ENCODE measurements at regions not wholly inside any gene's neighbourhood (a gene's known extent, or its start where the extent isn't known, plus 50 kb on each side); places are given as distances from the start of the nearest gene placed in this dataset.
"Not testable (repeated sequence)": the region's sequence is repeated elsewhere in the genome, so short reads cannot be mapped to it uniquely, and the experiment has no call there.

DNA sequence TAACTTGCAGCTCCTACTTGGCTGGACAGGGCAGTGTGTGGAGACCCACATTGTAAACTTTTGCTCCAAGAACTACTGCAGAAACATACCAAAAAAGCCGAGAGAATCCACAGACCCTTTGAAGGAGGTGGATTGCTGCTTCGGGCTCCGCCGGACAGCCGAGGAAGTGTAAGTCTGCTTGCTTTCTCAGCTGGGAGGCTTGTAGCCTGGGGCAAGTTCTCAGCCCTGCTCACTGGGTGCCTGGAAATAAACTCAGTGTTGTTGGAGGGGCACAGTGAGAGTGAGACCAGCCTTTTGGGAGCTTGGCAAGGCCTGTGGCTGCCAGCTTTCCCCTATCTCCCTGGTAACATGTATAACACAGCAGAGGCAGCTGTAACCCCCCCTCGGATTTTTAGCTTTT, 215.6 kb downstream of the SYK start:
- in situ Hi-C loops (cut with HindIII; ENCODE audit: low sequenced_read_pairs), result no loop called here

DNA sequence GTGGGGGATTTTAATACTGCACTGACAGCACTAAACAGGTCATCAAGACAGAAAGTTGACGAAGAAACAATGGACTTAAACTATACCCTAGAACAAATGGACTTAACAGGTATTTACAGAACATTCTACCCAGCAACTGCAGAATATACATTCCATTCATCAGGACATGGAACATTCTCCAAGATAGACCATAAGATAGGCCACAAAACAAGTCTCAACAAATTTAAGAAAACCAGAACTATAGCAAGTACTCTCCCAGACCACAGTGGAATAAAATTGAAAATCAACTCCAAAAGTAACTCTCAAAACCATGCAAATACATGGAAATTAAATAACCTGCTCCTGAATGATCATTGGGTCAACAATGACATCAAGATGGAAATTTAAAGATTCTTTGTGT, 218.3 kb downstream of the SYK start:
- in situ Hi-C loops (cut with HindIII; ENCODE audit: low sequenced_read_pairs), result not testable (repeated sequence)

DNA sequence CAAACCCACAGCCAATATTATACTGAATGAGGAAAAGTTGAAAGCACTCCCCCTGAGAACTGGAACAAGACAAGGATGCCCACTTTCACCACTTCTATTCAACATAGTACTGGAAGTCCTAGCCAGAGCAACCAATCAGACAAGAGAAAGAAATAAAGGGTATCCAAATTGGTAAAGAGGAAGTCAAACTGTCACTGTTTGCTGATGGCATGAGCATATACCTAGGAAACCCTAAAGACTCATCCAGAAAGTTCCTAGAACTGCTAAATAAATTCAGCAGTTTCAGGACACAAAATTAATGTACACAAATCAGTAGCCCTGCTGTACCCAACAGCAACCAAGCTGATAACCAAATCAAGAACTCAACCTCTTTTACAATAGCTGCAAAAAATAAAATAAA, 220.0 kb downstream of the SYK start:
- in situ Hi-C loops (cut with HindIII; ENCODE audit: low sequenced_read_pairs), result not testable (repeated sequence)

DNA sequence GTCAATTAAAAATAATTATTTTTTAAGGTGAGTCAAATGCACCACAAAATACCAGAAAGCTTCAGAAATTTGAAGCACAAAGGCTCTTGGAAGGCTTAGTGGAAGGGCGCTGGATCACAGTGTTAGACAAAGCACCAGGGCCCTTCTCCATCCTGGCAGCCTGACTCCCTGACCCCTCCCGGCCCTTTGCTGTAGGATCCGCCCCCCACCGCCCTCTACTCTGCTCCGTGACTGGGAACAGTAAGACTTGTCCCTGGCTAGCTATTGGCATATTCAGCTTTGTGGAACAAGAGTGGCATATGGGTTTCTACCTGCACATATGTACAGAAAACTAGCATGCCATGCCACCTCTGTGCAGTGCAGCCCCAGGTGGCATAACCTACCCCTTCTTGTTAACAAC, 222.1 kb downstream of the SYK start:
- in situ Hi-C loops (cut with HindIII; ENCODE audit: low sequenced_read_pairs), result no loop called here

DNA sequence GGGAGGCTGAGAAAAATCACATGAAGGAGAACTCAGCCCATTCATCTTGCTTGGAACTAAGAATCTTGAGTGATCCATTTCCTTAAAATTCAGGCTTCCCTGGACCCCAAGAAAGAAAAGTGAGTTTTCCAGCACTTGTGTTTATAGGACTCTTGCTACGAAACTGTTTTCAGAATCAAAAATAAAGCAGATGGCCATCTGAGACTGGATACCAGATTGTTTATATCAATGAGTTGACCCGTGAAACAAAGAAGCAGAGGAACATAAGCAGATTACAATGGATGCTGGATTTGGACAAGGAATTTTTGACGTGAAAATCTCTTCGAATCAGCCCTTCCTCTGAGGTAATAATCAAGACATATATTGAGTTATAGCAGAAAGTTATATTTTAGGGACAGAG, 223.2 kb downstream of the SYK start:
- in situ Hi-C loops (cut with HindIII; ENCODE audit: low sequenced_read_pairs), result no loop called here

DNA sequence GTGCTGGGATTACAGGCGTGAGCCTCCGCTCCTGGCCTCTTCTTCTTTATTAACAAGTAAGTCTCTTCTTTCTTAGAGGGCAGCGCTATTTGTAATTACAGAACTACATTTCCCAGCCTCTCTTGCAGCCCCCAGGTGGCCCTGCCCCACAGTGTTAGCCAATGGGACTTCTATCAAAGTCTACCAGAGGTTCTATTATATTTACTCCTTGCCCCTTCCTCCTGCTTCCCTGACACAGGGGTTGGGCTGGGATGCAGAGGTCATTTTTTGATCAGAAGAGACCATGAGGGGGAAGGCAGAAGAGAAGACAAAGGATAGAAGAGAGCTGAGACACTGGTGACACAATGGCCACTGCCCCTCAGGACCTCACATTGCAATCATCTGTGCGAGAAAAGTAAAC, 224.2 kb downstream of the SYK start:
- in situ Hi-C loops (cut with HindIII; ENCODE audit: low sequenced_read_pairs), result no loop called here

DNA sequence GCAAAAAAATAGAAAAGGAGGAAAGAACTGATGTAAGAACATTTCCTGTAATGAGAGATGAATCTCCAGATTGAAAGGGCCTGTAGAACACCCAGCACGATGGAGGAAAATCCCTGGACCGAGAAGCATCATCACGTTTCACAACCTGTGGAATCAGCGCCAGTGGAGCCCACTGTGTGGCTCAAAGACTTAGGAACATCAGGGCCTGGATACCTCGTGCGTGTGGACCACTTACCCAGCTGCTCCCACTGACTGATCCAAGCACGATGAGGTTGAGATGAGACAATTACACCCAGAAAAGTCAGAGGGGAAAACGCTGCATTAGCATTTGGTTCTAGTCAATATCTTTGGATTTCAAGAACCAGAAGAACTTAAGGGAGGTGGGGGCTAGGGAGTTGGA, 224.6 kb downstream of the SYK start:
- in situ Hi-C loops (cut with HindIII; ENCODE audit: low sequenced_read_pairs), result no loop called here

DNA sequence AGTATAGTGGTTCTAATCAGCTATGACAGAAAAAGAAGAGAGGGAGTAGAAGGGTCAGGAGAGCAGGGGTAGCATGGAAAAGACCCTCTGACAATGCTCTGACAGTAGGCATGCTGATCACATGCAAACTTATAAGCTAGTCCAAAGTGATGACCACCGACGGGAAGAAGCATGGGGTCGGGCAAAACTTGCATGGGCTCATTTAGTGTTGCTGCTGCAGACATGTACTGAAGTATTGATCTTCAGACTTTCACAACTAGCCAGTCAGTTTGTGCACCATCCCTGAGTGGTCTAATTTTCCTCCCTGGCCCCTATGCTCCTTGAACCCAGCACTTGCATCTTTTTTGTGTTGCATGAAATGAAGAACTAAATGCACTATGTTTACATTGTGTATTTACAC, 225.4 kb downstream of the SYK start:
- in situ Hi-C loops (cut with HindIII; ENCODE audit: low sequenced_read_pairs), result no loop called here

DNA sequence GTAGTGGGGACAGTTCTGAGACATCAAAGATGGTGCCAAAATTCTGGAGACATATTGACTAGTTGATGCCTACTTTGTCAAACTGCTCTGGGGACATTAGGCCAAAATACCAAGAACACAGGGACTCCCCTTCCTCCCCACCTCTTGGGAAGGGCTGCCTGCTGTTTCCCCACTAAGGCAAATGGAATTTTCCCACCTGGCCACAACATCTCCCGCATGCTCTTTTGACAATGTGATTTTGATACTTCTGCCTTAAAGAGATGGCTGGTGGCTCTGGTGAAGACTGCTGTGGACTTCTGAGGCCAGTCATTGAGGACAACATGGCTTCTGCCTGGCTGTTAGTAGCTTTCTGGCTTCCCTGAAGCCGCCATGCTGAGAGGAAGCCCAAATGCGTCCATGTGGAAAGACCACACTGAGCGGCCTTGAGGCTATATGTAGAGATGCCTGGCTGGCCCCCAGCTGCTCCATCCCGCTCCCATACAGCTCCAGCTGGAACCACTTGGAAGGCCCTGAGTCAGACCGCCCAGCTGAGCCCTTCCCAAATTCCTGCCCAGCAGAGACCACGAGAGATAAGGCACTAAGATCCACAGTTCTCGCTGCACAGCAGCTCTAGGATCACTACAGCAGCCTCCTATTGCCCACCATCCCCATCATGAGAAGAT, 226.7 kb downstream of the SYK start:
- in situ Hi-C loops (cut with HindIII; ENCODE audit: low sequenced_read_pairs), result no loop called here

DNA sequence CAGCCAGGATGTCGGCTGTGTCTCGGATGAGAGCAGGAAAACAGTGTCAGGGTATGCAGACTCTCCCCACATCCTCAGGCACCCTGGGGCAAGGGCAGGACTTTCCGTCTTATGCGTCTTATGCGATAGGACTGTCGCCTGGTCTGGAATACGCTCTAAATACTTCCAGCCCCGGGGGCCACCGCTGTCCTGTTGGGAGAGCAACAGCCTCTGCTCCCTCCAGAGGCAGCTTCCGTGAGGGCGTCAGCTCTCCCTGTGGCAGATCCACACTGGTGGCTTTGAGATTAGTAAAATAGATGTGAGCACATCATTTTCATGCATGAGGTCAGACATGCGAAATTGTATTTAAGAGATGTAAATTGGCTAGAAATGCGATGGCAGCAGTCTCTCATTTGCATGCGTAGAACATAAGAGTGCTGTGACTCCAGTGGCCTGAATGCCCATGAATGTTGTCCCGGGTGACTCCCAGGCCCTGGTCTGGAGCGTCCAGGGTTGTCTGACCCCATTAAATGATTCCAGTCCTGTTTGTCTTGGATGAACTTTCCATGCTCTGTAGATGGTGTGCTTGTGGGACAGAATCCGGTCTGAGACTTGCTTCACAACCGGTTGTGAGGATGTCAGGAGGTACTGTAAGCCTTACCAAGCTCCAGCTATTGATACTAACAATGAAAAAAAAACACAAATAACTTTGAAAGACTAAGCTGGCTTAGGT, 228.2 kb downstream of the SYK start:
- in situ Hi-C loops (cut with HindIII; ENCODE audit: low sequenced_read_pairs), result no loop called here

DNA sequence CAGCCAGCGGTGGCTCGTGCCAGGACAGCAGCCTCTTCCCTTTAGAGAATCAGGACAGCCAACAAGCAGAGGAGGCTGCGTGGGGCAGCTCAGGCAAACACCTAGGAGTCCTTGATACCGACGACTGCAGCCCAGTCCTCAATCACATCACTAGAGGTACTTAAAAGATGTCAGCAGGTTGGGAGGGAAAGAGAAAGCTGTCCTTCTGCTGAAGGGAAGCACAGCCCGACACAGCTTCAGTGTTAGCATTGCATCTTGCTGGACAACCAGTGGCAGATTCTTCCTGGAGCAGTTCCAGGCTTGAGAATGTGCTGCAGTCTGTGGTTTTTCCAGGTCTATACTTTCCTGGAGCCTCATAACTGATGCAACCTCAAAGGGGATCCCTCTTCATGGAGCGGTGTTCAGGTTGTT, 230.5 kb downstream of the SYK start:
- in situ Hi-C loops (cut with HindIII; ENCODE audit: low sequenced_read_pairs), result no loop called here

DNA sequence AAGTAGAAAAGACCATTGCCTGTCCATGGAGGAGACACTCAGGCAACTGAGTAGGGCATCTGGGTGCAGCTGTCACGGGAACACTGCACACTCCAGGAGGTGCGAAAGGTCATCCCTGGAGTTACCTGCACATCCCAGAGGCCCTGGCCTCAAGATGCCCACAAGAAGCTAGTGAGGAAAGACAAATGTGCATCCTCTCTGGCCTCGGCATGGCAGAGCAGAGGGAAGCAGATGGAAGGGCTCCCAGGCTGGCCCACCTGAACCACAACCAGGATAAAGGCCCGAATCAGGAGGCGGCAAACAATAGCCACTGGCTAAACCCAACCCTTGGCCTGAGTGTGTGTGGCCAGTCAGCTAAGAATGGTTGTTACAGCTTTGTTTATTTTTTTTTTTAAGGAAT, 231.7 kb downstream of the SYK start:
- in situ Hi-C loops (cut with HindIII; ENCODE audit: low sequenced_read_pairs), result no loop called here

DNA sequence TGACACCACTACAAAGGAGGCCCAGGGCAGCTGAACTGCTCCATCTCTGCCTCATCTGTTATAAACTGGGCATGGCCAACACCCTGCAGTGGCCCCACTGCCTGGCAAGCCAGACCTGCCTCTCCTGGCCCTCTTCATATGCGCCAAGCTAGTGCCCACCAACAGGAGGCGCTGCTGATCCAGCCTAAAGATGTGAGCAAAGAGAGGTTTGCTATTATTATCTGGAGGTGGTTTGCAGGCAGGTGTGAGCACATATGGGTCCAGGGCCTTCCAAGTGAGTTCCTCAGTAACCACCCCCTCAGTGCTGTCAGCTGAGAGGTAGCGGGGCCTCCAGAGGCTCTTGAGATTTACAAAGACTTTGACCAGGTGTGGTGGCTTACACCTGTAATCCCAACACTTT, 232.2 kb downstream of the SYK start:
- in situ Hi-C loops (cut with HindIII; ENCODE audit: low sequenced_read_pairs), result no loop called here

DNA sequence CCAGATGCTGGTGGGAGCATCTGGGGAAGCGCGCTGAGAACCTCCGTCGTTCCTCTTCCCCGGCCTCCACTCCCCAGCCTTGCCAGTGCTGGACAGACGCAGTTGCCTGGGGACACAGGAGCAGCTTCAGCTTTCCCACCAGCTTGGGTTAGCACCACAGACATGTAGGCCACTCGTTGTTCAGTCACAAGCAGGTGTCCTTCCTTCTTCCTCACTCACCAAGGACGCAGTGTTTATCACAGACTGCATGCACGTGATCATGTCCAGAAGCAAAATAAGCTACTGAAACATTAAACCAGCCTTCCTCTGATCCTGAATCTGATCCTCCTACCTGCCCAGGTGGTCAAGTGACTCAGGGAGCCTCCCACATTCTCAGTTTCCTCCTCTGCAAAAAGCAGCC, 232.9 kb downstream of the SYK start:
- in situ Hi-C loops (cut with HindIII; ENCODE audit: low sequenced_read_pairs), result no loop called here

DNA sequence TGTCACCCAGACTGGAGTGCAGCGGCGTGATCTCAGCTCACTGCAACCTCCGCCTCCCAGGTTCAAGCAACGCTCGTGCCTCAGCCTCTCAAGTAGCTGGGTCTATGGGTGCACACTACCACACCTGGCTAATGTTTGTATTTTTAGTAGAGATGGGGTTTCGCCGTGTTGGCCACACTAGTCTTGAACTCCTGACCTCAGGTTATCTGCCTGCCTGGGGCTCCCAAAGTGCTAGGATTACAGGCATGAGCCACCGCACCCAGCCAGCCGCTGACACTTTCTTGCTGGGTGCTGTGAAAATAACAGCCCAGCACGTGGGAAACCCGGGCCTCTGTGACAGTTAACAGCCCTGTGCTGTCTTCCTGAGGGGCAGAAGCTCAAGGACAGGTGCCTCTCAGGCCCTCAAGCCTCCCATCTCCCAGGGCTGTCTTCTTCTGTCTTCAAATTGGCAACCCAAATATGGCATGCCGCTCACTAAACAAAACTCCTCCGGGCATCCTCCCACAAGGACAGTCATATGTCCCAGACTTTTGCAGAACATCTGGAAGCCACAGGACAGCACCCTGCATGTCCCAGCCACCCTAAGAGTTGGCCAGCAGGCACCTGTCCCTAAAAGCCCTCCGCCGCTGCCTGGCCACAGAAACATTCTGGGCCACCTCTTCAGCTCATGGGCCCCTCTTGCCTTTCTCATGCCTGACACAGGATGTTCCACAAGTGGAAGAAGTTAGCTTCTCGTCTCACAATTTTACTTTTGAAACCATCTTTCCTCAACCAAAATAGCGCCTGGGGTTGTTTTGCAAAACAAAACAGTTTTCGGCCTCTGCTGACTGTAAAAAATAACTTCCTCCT, 233.6 kb downstream of the SYK start:
- in situ Hi-C loops (cut with HindIII; ENCODE audit: low sequenced_read_pairs), result no loop called here

DNA sequence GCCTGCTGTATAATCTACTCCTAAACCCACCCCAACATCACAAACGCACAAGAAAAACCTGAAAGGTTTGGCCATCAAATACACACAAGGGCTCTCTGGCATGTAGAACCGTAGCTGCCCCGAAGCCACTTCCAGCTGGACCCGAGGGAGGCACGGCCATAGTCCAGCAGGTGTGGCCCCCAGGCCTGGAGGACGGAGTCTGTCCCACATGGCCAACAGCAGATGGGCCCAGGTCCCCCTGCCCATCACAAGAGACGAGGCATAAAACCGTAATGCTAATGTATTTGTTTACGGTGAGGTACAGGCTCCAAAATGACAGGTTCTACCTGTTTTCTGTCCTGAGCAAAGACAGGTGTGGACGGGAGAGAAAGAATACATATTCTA, 234.2 kb downstream of the SYK start:
- in situ Hi-C loops (cut with HindIII; ENCODE audit: low sequenced_read_pairs), result no loop called here

DNA sequence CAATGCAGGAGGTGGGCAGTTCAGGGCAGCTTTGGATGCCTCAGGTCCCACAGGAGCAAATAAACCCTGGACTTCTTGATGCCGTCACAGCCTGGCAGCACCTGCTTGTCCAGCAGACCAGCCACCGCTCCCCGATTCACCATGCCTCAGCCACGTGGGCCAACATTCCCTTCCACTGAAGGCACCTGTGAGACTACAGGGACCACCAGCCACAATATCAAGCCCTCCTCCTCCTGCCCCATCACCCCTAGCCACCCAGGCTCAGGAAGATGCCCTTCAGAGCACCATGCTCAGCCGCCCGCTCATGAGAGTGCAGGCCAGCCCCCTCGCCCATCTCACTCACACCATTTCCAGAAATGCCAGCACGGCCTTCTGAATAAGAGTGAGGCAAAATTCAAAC, 234.7 kb downstream of the SYK start:
- in situ Hi-C loops (cut with HindIII; ENCODE audit: low sequenced_read_pairs), result no loop called here

DNA sequence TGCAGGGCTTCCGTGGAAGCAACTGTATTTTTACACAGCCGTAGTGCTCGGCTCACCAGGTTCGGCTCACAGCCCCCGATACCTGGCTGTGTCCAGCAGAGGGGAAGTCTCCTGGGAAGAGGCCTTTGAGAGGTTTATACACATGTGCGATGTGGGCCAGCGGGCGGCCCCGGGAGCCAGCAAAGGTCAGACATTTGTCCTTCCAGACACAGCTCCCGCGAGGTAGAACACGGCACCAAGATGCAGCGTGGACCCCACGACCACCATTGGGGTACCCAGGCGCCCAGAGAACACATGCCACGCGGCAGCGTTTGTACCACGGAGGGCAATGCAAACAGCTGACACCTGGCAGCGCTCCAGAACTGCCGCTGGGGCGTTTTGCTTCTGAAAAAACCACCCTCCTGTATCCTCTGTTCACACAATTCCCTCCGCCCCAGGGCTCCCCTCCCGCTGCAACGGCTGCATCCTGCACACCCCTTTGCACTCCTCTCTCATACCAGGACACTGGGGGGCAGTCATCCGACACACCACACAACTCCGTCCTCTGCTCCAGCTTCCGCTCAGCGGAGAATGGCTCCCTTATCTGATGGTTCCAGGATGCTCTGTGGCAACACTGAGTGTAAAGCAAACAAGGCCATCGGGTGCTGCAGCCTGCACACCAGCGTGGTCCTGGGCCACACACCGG, 235.3 kb downstream of the SYK start:
- in situ Hi-C loops (cut with HindIII; ENCODE audit: low sequenced_read_pairs), result no loop called here

DNA sequence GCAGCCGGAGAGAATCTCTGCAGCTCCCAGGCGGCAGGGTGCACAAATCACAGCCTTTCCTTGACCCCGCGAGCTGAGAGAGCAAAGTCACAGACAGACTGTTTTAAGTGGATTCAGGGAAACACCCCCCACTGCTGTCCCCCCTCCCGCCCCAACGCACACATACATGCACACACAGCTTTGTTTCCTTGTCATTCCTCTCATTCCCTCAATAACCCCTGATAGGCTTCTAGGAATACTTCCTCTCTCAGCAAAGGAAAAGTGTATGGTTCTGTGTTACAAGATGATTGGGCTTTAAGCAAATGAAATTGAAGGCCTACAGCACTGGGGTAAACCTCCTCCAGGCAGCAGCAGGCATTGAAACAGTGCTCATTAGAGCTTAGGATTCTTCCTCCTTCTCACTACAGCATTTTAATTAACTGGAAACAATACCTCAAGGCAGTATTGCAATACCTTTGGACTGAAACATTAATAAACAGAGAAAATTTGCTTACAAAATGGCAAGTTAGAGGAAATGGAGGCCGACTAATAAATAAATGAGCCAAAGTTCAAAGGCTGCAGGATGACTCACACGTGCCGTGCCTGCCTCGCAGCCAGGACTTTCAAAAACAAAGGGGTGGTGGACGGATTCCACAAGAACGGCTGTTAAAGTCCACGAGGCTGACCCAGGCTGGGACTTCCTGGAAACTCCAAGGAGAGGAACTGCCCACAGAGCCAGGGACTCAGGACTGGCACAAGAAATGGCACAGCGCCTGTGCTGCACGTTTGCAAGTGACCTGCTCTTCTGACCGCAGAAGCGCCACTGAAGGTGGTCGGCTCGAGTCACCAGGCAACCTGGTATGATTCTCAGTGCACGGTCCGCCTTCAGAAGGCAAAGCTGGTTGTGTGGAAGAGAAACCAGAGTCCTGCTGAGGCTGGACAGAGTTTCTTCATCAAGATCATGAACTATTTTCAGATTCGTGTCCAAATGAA, 236.2 kb downstream of the SYK start:
- in situ Hi-C loops (cut with HindIII; ENCODE audit: low sequenced_read_pairs), result no loop called here

DNA sequence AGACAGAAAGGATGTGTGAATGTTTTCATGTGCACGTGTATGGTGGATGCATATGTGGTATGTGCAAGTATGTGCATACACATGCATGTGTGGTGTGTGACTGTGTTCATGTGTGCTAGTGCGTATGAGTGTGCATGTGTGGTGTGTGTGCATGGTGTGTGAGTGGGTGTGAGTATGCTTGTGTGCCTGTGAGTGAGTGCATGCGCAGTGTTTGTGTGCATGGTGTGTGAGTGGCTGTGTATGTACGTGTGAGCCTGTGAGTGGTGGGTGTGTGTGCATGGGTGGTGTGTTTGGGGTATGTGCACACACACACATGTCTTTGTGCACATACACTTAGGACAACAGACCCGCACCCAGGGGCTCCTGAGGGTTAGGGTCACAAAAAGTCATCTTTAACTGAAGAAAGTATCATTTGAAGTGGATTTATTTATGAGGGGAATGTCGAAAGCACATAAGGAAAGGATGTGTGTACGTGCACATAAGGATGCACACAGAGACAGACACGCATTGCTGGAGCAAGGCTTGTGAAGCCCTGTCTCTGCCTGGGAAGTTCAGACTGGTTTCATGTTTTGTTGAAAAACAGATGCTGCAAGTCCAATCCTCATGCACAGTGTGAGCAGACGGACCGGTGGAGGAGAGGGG, 237.0 kb downstream of the SYK start:
- in situ Hi-C loops (cut with HindIII; ENCODE audit: low sequenced_read_pairs), result no loop called here

All from endothelial cell of hepatic sinusoid (primary cell).